OCI-M2 (cell line): ENCODE measurements at regions not wholly inside any gene's neighbourhood (a gene's known extent, or its start where the extent isn't known, plus 50 kb on each side); places are given as distances from the start of the nearest gene placed in this dataset.

ENCODE experiments used
- DNase-seq: peaks from one replicate; lab custom pipeline; 2025; ENCODE audit not compliant: unreplicated experiment; lab: John Stamatoyannopoulos, UW

DNA sequence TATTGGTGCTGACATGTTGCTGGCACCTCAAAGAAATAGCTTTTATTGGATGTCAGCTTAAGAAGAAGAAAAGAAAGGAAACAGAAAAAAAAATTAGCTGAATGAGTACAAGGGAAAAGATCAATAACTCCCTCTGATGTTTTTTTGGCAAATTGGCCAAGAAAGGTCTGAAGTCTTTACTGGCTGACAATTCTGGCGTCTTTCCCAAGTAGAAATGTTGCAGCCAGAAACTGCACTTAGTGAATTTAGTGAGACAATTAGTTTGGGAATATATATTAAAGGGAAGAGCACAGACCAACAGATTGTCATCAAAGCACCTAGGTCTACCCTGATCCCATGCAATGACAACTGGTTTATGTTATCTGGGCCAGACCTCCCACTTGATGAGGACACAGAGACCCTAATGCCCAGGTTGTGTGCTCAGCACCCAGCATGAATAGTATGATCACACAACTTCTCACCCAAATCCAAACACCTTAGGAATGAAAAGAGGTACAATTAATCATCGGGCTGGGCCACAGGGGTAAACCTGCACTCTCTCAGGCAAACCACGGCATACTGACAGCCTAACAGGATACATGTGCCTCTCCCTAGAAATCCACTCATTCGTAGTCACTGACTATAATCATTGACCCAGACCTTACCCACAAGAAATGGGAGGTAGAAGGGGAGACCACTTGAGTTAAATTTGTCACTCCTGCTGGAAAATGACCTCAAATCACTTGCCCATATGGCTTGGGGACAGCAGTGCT, 612.3 kb upstream of the ARID1B start:
- no peak for DNase-seq

- no peak for DNase-seq
These were observed 613.9 kb upstream of the ARID1B start for GRCh38 chr6:156163311-156163710.

- DNase-seq: no peak
These were observed 615.7 kb upstream of the ARID1B start for GRCh38 chr6:156161471-156161870.

DNA sequence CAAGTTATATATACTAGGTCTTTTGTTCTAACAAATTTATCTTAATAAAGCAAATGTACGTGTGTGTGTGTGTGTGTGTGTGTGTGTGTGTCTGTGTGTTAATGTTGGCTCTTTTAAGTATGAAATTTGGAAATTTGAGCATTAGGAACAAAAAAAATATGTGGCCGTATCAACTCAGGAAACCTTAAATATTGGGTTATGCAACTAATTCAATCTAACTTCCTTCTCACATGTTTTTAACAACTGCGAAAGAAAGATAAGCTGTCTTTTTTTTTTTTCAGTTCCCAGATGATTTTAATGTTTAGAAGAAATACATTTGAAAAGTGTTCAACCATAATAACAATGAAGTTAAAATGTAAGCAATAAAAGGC, 616.4 kb upstream of the ARID1B start:
- no peak for DNase-seq

- no peak for DNase-seq
These were observed 617.0 kb upstream of the ARID1B start for GRCh38 chr6:156160007-156160794.

GRCh38 chr6:156154896-156155295, 622.3 kb upstream of the ARID1B start:
- DNase-seq: no peak

- DNase-seq: no peak
These were observed 626.8 kb upstream of the ARID1B start for GRCh38 chr6:156150391-156150790.

DNA sequence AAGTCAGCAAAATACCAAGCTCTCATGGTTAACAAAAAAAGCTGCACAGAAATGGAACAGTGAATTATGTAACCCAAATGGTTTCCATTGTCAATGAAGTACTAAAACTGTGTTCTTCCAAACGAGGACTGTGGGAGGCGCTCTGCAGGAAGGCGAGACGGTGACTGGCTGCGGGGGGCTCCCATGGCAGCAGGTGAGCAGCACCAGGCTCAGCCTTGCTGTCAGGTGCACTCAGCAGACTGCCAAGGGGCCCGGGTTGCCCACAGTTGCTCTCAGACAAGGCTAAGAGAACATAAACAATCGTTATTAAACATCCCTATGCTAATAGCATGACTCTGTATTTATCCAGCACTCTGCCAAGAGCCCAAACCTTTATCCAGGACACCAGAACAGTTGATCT, 630.3 kb upstream of the ARID1B start:
- DNase-seq: no peak

DNA sequence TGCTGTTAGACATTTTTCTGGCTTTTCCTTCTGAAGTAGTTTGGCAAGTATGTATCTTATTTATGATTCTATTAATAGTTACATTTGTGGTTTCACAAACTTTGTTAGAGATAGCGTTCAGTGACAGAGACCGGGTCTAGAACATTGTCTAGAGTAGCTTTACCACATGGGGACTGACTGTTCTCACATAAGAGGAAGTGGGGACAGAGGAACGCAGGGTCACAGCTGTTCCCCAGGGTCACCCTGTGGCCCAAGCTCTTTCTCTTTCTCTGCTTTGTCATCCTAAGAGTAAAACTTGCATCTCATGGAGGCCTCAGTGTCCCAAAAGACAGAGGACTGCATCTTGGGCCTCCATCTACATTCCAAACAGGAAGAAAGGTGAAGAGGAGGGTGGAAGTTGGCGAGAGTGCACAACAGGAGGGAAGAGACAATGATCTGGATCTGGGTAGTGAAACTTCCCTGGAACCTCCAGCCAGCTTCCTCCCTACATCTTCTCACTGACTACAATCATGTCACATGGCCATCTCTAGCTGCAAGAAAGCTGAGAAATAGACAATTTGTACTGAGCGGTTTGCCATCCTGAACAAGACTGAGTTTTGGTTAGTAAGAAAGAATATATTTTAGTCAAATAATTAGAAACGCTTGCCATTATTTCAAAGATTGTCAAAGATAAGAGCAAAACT, 645.8 kb upstream of the ARID1B start:
- no peak for DNase-seq

DNA sequence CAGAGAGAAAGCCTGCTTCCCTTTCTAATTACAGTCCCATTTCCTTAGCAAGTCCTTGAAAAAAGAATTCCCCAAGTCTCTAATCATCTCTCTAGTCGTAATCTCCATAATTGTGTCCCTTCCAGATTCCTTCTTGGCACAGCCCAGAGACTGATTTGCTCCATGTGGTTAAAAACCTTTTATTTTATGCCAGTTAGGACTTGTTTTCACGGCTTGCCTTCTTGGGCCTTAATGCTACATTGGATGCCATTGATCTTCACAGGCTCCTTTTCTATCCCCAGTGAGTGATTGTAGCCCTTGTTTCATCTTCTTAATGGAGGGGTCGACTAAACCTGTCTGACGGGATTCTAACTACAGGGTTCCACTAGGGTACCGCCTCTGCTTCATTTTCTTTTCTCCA, 650.6 kb upstream of the ARID1B start:
- DNase-seq: no peak

GRCh38 chr6:156125844-156126243, 651.3 kb upstream of the ARID1B start:
- DNase-seq: no peak

DNA sequence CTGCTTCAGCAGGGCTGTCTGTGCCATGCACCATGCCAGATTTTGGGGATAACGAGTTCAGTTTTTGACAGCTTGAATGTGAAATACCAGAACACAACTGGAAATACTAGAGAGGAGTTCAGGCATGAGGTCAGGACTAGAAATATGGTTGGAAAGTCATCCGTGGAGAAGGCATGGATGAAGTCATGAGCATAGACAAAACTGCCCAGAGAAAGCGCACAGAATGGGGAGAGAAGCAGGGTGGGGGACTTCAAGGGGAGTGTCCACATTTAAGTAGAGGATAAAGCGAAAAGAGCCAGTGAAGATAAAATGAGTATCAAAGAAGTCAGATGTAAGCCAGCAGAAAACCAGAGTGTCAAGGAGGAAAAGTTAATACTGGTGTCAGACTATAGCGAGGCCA, 653.4 kb upstream of the ARID1B start:
- DNase-seq: no peak

DNA sequence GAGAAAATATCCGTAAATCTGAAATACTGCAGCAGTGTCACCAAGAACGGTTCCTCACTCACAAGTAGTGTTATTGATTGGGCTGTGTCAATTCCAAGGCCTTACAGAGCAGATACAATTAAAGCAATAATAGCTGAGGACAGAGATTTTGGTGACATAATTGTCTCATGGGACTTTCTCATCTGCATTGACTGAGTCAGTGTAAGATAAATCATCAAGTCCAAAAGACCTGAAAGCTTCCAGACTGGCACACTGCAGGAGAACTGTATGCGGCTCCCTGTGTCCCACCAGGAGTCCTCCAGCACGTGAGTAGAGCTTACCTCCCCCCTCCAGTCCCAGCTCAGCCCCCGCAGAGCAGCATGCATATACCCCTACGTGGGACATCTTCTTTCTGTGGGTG, 655.2 kb upstream of the ARID1B start:
- DNase-seq: no peak

DNA sequence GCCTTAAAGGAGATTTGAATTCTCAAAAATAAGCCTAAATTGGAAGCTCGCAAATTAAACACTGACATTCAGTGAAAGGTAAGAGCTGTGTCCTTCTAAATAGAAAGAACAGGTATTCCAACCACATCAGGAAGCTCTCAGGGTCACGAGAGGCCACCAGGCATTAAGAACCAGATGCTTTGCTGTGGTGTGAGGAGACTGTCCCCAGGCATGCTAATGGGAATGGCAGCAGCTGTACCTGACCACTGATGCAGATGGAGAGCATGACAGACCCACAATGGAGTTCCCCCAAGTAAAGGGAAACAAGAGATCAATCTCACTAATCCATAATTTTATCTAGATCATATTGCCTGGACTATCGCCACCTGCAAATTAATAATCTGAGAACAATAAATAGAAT, 658.9 kb upstream of the NOX3 start:
- no peak for DNase-seq

GRCh38 chr6:156113631-156114030, 658.0 kb upstream of the NOX3 start:
- no peak for DNase-seq

DNA sequence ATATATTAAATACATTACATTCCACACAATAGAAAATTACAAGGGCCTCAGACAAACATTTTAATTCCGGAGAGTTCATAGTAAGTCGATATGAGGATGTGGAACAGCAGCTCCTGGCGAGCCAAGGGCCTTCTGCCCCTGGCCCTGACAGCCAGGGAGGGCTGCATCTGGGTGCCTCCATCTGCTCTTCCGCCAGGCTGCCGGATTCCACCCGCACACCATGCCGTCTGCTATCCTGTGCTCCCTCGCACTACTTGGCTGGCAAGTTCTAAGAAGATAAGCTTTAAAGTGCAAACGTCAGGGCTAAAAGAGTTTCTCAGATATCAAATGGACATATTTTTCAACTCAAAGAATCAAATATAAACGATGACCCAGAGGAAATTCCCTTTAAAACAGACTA, 656.3 kb upstream of the NOX3 start:
- DNase-seq: no peak

GRCh38 chr6:156110249-156110648, 654.6 kb upstream of the NOX3 start:
- no peak for DNase-seq

GRCh38 chr6:156109713-156110112, 654.1 kb upstream of the NOX3 start:
- DNase-seq: no peak

- no peak for DNase-seq
These were observed 652.0 kb upstream of the NOX3 start for GRCh38 chr6:156107624-156108101.

GRCh38 chr6:156102129-156102528, 646.5 kb upstream of the NOX3 start:
- no peak for DNase-seq

- DNase-seq: no peak
These were observed 643.2 kb upstream of the NOX3 start for GRCh38 chr6:156098839-156099238.

DNA sequence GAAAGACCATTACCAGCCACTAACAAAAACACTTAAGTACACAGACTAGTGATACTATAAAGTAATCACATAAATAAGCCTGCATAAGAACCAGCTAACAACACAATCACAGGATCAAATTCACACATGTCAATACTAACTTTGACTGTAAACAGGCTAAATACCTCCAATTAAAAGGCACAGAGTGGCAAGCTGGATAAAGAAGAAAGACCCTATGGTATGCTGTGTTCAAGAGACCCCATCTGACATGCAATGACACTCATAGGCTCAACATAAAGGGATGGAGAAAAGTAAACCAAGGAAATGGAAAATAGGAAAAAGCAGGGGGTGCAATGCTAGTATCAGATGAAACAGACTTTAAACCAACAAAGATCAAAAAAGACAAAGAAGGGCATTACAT, 631.8 kb upstream of the NOX3 start:
- DNase-seq: no peak
